ENCODE measurements at regions not wholly inside any gene's neighbourhood (a gene's known extent, or its start where the extent isn't known, plus 50 kb on each side); places are given as distances from the start of the nearest gene placed in this dataset.
A peak's percentile ranks its signal among the peaks of the same experiment; 100 is the strongest.

GRCh38 chr17:77873500-77874302, 84.8 kb upstream of the TNRC6C start:
- in situ Hi-C loops (cut with HindIII; ENCODE audit: low pct_unique_long_range_greater_than_20kb, low sequenced_read_pairs): no loop called here
- DNase-seq (ENCODE audit: low read depth, low spot score): no peak

GRCh38 chr17:77874303-77875050, 84.0 kb upstream of the TNRC6C start:
- no peak for DNase-seq (ENCODE audit: low read depth, low spot score)

DNA sequence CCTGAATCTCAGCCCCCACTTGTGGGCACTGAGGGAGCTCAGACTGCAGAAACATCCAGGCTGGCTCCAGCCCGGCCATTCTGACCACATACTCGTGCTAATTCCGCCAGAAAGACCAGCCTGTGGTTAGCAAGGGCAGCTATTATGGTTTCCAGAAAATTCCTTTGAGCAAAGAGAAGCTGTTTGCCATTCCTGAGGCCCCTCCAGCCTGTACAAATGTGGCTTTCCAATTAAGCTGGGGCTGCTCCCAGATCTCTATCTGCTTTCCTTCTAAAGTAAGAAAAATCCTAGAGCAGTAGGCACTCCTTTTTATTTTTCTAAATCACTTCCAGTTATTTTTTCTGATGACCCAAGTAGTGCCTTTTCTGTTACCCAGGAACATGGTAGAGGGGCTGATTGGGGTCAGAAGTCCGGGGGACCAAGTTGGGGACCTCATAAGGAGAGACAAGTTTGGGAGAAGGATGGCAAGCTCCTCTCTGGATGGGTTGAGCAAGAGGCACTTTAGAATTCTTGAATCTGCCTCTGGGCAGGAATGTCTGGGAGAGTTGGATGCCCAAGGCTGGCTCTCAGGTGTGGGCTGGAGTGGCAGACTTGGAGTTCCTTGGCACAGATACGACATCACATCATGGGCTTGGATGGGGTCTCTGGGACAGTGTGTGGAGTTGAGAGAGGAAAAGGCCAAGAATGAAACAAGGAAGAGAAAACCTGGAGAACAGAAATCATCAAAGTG, 83.3 kb upstream of the TNRC6C start:
- in situ Hi-C loops (cut with HindIII; ENCODE audit: low pct_unique_long_range_greater_than_20kb, low sequenced_read_pairs): loop anchor here (25.0 kb wide), 1 partner anchor 137 kb away; no protein-coding TSS in a partner anchor
- no peak for DNase-seq (ENCODE audit: low read depth, low spot score)

More at GRCh38 chr17:77874303-77875050, 84.0 kb upstream of the TNRC6C start:
- in situ Hi-C loops (cut with HindIII; ENCODE audit: low pct_unique_long_range_greater_than_20kb, low sequenced_read_pairs): loop anchor here (25.0 kb wide), 1 partner anchor 138 kb away; no protein-coding TSS in a partner anchor

DNA sequence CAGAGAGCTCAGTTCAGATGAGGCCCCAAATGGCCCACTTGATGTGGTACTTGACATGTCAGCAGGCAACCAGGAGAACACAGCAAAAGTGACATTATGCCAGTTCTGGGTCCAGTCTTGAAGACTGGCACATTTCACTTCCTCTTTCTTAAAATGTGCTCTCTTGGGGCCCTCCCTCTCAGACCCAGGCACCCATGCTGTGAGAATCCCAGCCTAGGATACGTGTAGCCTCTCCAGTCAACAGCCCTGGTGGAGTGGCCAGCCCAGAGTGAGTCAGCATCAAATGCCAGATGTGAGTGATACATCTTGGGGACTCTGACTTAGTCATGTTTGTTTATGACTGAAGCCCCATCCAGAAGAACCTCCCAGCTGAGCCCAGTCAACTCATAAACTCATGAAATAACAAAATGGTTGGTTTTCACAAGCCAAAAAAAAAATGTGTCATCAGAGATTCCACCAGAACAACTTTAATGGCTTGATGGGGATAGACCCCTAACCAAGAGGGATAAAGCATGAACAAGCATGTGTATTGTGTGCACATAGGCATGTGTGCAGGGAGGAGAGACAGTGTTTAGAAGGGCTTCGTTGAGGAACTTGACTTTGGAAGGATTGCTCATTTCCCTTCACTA, 82.5 kb upstream of the TNRC6C start:
- in situ Hi-C loops (cut with HindIII; ENCODE audit: low pct_unique_long_range_greater_than_20kb, low sequenced_read_pairs): loop anchor here (25.0 kb wide), 1 partner anchor 136 kb away; no protein-coding TSS in a partner anchor
- DNase-seq (ENCODE audit: low read depth, low spot score): no peak

DNA sequence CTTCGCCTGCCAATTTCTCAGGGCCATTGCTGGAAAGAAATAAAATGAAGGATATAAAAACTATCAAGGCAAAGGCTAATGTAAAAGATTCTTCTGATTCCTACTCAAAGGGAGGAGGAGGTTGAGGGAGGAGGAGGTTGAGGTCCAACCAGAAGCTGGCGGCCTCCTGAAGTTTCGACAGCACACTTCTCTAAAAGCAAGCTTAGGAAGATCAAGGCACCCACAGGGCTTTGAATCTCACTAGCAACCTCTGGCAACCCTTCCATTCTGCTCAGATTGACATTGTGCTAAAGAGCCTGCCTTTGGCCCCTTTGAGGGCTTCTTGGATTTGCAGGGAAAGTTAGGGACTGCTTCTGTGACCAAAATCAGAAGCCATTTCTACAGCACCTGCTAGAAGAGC, 81.5 kb upstream of the TNRC6C start:
- in situ Hi-C loops (cut with HindIII; ENCODE audit: low pct_unique_long_range_greater_than_20kb, low sequenced_read_pairs): loop anchor here (25.0 kb wide), 1 partner anchor 135 kb away; no protein-coding TSS in a partner anchor
- no peak for DNase-seq (ENCODE audit: low read depth, low spot score)

GRCh38 chr17:77877646-77878355, 80.7 kb upstream of the TNRC6C start:
- in situ Hi-C loops (cut with HindIII; ENCODE audit: low pct_unique_long_range_greater_than_20kb, low sequenced_read_pairs): loop anchor here (25.0 kb wide), 1 partner anchor 134 kb away; no protein-coding TSS in a partner anchor
- DNase-seq (ENCODE audit: low read depth, low spot score): no peak

GRCh38 chr17:77879226-77879895, 79.1 kb upstream of the TNRC6C start:
- no peak for DNase-seq (ENCODE audit: low read depth, low spot score)
- in situ Hi-C loops (cut with HindIII; ENCODE audit: low pct_unique_long_range_greater_than_20kb, low sequenced_read_pairs): loop anchor here (25.0 kb wide), 1 partner anchor 133 kb away; no protein-coding TSS in a partner anchor

- in situ Hi-C loops (cut with HindIII; ENCODE audit: low pct_unique_long_range_greater_than_20kb, low sequenced_read_pairs): loop anchor here (25.0 kb wide), 1 partner anchor 132 kb away; no protein-coding TSS in a partner anchor
- no peak for DNase-seq (ENCODE audit: low read depth, low spot score)
Measured at GRCh38 chr17:77879896-77880280, 78.6 kb upstream of the TNRC6C start.

DNA sequence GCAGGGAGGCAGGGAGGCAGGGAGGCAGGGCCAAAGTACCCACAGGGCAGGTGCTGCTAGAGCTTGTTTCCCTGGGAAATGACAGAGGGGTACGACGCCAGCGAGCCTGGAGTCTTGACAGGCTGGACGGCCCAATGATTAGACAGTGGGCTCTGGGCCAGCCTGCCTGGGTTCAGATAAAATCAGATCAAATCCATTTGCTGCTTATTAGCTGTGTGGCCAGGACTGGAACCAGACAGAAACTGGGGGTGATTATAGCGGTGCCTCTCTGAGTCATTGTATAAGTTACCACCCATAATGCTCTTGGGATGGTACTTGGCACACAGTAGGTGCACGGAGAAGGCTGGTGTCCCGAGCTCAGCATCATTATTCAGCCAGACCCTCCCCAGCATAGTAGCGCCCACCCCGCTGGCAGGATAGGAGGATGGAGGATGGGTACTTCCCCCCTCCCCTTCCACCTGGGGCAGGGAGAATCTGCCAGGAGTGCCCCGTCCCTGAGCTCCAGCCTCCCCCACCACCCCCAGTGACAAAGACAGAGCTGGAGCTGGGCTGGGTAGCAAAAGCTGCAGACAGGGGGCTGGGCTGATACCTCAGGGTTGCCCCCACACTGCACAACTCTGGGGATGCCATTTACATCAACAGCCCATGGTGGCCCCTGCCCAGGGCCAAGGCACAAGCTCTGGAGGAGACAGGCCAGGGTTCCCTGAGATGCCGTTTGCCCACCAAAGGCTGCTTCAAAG, 77.6 kb upstream of the TNRC6C start:
- in situ Hi-C loops (cut with HindIII; ENCODE audit: low pct_unique_long_range_greater_than_20kb, low sequenced_read_pairs): loop anchor here (25.0 kb wide), 1 partner anchor 131 kb away; no protein-coding TSS in a partner anchor
- DNase-seq (ENCODE audit: low read depth, low spot score): no peak

DNA sequence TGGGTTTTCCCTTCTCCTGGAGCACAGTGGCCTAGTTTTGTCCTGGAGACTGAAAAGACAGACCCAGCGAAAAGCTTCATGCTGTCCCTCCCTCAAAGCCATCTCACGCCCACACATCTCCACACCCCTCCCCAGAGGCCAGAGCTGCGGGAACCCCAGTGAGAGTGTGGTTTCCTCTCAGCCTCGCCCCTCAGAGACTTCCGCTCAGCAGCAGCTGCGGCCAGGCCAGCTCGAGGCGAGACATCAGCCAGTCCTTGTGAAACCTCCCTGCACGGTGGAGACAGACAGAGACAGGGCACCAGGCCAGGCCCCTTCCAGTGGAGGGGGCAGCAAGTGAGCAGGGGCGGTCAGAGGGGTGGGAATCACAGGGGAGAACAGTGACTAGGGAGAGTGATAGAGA, 77.0 kb upstream of the TNRC6C start:
- peak; percentile 26 for DNase-seq (ENCODE audit: low read depth, low spot score)
- in situ Hi-C loops (cut with HindIII; ENCODE audit: low pct_unique_long_range_greater_than_20kb, low sequenced_read_pairs): loop anchor here (25.0 kb wide), 1 partner anchor 131 kb away; no protein-coding TSS in a partner anchor

DNA sequence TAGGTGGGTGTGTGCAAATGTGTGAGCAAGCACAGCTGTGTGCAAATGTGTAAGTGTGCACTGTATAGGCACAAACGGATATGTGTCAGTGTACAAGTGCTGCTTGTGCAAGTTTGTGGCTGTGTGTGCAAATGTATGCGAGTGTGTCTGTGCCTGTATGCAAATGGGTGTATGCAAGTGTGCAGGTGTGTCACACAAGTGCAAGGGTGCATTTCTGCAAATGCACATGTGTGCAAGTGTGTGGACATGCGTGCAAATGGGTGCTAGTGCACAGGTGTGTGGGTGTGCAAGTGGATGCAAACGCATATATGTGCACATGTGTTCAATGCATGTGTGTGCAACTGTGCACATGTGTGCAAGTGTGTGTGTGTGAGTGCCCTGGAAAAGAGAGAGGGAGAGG, 76.5 kb upstream of the TNRC6C start:
- DNase-seq (ENCODE audit: low read depth, low spot score): no peak
- in situ Hi-C loops (cut with HindIII; ENCODE audit: low pct_unique_long_range_greater_than_20kb, low sequenced_read_pairs): loop anchor here (25.0 kb wide), 1 partner anchor 130 kb away; no protein-coding TSS in a partner anchor

DNA sequence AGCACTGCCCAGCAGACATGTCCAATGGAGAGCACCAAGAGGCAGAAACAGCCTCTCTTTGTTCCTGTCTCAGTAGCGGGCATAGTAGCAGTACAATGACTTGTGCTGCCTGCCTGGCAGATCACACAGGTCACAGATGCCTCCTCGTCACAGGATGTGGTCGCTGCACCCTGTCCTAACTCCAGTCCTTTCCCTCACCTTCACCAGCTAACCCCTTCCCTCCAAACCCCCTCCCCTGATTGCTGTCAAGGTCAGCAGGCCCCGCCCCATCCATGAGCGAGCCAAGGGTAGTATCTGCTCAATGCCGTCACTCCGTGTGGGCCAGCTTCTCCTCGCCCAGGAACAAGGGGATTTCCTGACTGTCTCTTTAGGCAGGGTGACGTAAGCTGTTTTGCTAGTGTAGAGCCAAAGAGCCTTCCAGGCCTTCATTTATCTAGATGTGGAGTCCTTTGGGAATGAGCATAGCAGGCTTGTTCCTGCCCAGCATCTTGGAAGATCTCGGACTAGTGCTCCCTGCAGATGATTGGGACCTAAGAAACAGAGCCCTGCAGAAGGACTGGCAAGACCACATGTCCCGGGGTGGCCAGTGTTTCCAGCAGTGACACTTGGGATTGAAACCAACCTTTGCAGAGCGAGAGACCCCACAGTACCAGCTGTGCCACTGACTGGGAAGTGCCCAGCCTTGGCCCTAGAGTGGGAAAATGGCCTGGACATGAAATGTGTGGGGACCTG, 75.9 kb upstream of the TNRC6C start:
- in situ Hi-C loops (cut with HindIII; ENCODE audit: low pct_unique_long_range_greater_than_20kb, low sequenced_read_pairs): loop anchor here (25.0 kb wide), 1 partner anchor 130 kb away; no protein-coding TSS in a partner anchor
- peak; percentile 62 for DNase-seq (ENCODE audit: low read depth, low spot score)

DNA sequence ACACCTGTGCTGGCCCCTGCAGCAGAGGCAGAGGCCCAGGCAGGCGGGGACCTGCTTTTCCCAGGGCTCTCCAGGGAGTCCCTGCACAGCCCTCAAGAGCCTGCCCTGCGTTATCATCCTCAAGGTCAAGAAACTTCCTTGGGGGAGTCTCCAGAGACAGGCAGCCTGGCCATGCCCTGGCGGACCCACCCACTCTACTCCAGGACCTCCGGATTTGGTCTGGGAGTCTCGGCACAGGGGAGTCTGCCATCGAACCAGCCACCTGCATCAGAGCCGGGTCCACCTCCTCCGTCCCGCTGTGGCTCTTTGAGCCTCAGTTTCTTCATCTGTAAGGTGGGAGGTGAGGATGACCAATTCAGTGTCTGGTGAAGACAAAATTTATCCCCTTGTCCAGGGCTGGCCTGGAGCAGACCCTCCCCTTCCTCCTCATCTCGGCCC, 75.3 kb upstream of the TNRC6C start:
- in situ Hi-C loops (cut with HindIII; ENCODE audit: low pct_unique_long_range_greater_than_20kb, low sequenced_read_pairs): loop anchor here (25.0 kb wide), 1 partner anchor 129 kb away; no protein-coding TSS in a partner anchor
- DNase-seq (ENCODE audit: low read depth, low spot score): no peak

DNA sequence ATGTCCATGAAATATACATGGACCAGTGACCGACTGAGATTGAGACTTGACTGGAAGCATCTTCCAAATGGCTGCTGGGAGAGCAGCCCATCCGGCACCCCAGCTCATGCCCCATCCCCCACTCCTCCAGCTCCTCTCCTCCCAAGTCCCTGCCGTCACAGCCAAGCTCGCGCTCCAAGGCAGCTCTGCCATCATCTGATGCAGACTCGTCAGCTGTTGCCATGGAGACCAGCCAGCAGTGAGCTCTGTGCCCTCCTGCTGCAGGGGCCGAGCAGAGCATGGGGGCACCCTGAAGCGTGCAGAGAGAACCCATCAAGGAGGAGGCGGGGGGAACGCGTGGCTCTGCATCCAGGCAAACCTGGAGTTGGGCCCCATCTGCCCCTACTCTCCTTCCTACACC, 74.5 kb upstream of the TNRC6C start:
- DNase-seq (ENCODE audit: low read depth, low spot score): peak; percentile 79
- in situ Hi-C loops (cut with HindIII; ENCODE audit: low pct_unique_long_range_greater_than_20kb, low sequenced_read_pairs): loop anchor here (25.0 kb wide), 1 partner anchor 128 kb away; no protein-coding TSS in a partner anchor
